Calu3 (cell line): ENCODE measurements at regions not wholly inside any gene's neighbourhood (a gene's known extent, or its start where the extent isn't known, plus 50 kb on each side); places are given as distances from the start of the nearest gene placed in this dataset.

Experiments used
- BruUV-seq: library from RNA; stranded (reverse); fragments of 400-500 nt; replicated peaks from 2 replicates; lab custom pipeline; 2021; lab: Mats Ljungman, UMichigan
- CTCF ChIA-PET: fragments of 300-600 bp; sonication (Branson Sonifier 250); formaldehyde crosslinking; loops from one replicate; lab custom pipeline; 2022; ENCODE audit warnings: antibody characterized with exemption; lab: Charles Lee
- DNase-seq: peaks from one replicate; pipeline ENCODE4 v3.0.0; 2022
- H3K27ac Mint-ChIP-seq: one replicate; pipeline ENCODE4 v1.8.0; 2022; ENCODE audit warnings: mixed read lengths; ENCODE audit not compliant: unreplicated experiment
- H3K27me3 Mint-ChIP-seq: one replicate; pipeline ENCODE4 v1.8.0; 2022; ENCODE audit warnings: mixed read lengths; ENCODE audit not compliant: unreplicated experiment
- H3K36me3 Mint-ChIP-seq: one replicate; pipeline ENCODE4 v1.8.0; 2022; ENCODE audit warnings: mild to moderate bottlenecking, moderate library complexity, mixed read lengths; ENCODE audit not compliant: insufficient read depth, unreplicated experiment
- H3K4me1 Mint-ChIP-seq: one replicate; pipeline ENCODE4 v1.8.0; 2022; ENCODE audit warnings: mild to moderate bottlenecking, low read depth, mixed read lengths; ENCODE audit not compliant: unreplicated experiment
- H3K4me3 Mint-ChIP-seq: one replicate; pipeline ENCODE4 v1.8.0; 2022; ENCODE audit warnings: mild to moderate bottlenecking, low read depth, moderate library complexity, mixed read lengths; ENCODE audit not compliant: unreplicated experiment
- H3K9me3 Mint-ChIP-seq: one replicate; pipeline ENCODE4 v1.8.0; 2022; ENCODE audit warnings: low read depth, mixed read lengths; ENCODE audit not compliant: unreplicated experiment
- intact Hi-C: fragments of 100-400 bp; cut with micrococcal nuclease; formaldehyde crosslinking; loops from one replicate; pipeline ENCODE4 v1.10.0; 2022; ENCODE audit not compliant: unreplicated experiment
- TF ChIP-seq, protein P1 (sequence below): fragments of 200-600 bp; IDR thresholded peaks from one replicate; pipeline ENCODE4 v1.8.0; 2022; ENCODE audit warnings: antibody characterized with exemption; ENCODE audit not compliant: unreplicated experiment

GRCh38 chr11:81394311-81394710 lies 1339.4 kb downstream of the FAM181B start:
- DNase-seq = no peak
- TF ChIP-seq, protein P1, sequence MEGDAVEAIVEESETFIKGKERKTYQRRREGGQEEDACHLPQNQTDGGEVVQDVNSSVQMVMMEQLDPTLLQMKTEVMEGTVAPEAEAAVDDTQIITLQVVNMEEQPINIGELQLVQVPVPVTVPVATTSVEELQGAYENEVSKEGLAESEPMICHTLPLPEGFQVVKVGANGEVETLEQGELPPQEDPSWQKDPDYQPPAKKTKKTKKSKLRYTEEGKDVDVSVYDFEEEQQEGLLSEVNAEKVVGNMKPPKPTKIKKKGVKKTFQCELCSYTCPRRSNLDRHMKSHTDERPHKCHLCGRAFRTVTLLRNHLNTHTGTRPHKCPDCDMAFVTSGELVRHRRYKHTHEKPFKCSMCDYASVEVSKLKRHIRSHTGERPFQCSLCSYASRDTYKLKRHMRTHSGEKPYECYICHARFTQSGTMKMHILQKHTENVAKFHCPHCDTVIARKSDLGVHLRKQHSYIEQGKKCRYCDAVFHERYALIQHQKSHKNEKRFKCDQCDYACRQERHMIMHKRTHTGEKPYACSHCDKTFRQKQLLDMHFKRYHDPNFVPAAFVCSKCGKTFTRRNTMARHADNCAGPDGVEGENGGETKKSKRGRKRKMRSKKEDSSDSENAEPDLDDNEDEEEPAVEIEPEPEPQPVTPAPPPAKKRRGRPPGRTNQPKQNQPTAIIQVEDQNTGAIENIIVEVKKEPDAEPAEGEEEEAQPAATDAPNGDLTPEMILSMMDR = no peak
- Mint-ChIP-seq H3K27ac (no peak overlapping the region), H3K4me3 (no peak overlapping the region), H3K36me3 (no peaks in the 10 kb centered on the region), H3K27me3 (no peaks in the 10 kb centered on the region), H3K4me1 (no peaks in the 10 kb centered on the region), H3K9me3 (no peaks in the 10 kb centered on the region)
- CTCF ChIA-PET = no interaction called here
- BruUV-seq = no TSS peak
- intact Hi-C loops = no loop called here

DNA sequence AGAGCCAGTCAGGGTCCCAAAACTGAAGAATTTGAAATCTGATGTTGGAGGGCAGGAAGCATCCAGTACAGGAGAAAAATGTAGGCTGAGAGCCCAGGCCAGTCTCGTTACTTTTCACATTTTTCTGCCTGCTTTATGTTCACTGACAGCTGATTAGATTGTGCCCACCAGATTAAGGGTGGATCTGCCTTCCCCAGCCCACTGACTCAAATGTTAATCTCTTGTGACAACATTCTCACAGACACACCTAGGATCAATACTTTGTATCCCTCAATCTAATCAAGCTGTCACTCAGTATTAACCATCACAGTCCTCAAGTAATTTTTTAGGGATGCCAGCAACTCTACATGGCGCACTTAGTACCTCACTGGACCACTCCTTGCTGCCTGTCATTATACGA lies 1345.3 kb downstream of the FAM181B start:
- Mint-ChIP-seq H3K27ac (no peak overlapping the region), H3K4me3 (no peak overlapping the region)
- no TSS peak for BruUV-seq

DNA sequence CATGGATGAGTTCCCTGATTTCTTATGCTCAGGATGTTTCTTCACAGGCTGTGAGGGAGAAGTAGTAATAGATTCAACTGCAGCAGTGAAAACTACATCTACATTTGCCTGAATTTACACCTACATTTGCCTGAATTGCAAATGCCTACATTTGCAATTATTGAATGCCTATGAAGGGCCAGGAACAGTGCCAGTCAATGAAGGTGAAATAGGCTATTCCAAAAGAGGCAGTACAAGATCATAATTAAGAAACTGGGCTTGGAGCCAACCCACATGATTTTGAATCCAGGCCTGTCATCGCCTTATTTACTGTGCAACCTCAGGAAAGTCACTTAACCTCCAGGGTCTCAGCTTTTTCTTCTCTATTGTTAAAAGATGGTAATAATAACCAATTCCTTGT lies 1353.3 kb downstream of the FAM181B start:
- H3K27ac Mint-ChIP-seq = no peak overlapping the region

More for the DNA sequence above, 1345.3 kb downstream of the FAM181B start:
- Mint-ChIP-seq H3K9me3 (peaks cover 7% of the 10 kb centered on the region), H3K27me3 (no peaks in the 10 kb centered on the region), H3K4me1 (no peaks in the 10 kb centered on the region), H3K36me3 (no peaks in the 10 kb centered on the region)
- intact Hi-C loops = no loop called here
- CTCF ChIA-PET = no interaction called here
- no peak for DNase-seq
- TF ChIP-seq, protein P1 = no peak

GRCh38 chr11:81377418-81377817 lies 1356.2 kb downstream of the FAM181B start:
- no TSS peak for BruUV-seq
- Mint-ChIP-seq H3K27me3 (no peaks in the 10 kb centered on the region), H3K36me3 (no peaks in the 10 kb centered on the region), H3K27ac (no peak overlapping the region), H3K4me1 (no peaks in the 10 kb centered on the region), H3K4me3 (no peak overlapping the region), H3K9me3 (peaks cover 17% of the 10 kb centered on the region)
- CTCF ChIA-PET = no interaction called here
- DNase-seq = no peak
- TF ChIP-seq, protein P1 = no peak
- intact Hi-C loops = no loop called here

More for the DNA sequence above, 1353.3 kb downstream of the FAM181B start:
- Mint-ChIP-seq H3K9me3 (peaks cover 6% of the 10 kb centered on the region), H3K27me3 (no peaks in the 10 kb centered on the region), H3K4me3 (no peak overlapping the region), H3K4me1 (no peaks in the 10 kb centered on the region), H3K36me3 (no peaks in the 10 kb centered on the region)
- intact Hi-C loops = no loop called here
- CTCF ChIA-PET = no interaction called here
- no TSS peak for BruUV-seq
- TF ChIP-seq, protein P1 = no peak
- no peak for DNase-seq
